ENCODE measurements at regions not wholly inside any gene's neighbourhood (a gene's known extent, or its start where the extent isn't known, plus 50 kb on each side); places are given as distances from the start of the nearest gene placed in this dataset.

GRCh38 chr14:101078170-101078891, 174.8 kb upstream of the RTL1 start:
- TF ChIP-seq POLR2A (IDR thresholded peaks at IDR 0.05; ENCODE audit: low read depth, low read length), result no peak
- no peak for TF ChIP-seq SPI1 (IDR thresholded peaks at IDR 0.05; ENCODE audit: low read depth, low read length)
- no peak for TF ChIP-seq POLR2AphosphoS5 (IDR thresholded peaks at IDR 0.05; ENCODE audit: low read depth, low read length)
- TF ChIP-seq TAF1 (IDR thresholded peaks at IDR 0.05; ENCODE audit: low read depth, low read length), result no peak
- TF ChIP-seq PAX5 (IDR thresholded peaks at IDR 0.05; ENCODE audit: insufficient read depth, low read length, severe bottlenecking), result no peak
- no peak for TF ChIP-seq POU2F2 (IDR thresholded peaks at IDR 0.05; ENCODE audit: low read depth, low read length)
